GM12801 (cell line): ENCODE measurements at regions not wholly inside any gene's neighbourhood (a gene's known extent, or its start where the extent isn't known, plus 50 kb on each side); places are given as distances from the start of the nearest gene placed in this dataset.

Experiments
- TF ChIP-seq, protein P1 (sequence below): IDR thresholded peaks from one replicate; pipeline ENCODE4 v1.5.1; 2011; ENCODE audit warnings: control low read depth; ENCODE audit not compliant: insufficient read length; ENCODE audit errors: extremely low read depth

DNA sequence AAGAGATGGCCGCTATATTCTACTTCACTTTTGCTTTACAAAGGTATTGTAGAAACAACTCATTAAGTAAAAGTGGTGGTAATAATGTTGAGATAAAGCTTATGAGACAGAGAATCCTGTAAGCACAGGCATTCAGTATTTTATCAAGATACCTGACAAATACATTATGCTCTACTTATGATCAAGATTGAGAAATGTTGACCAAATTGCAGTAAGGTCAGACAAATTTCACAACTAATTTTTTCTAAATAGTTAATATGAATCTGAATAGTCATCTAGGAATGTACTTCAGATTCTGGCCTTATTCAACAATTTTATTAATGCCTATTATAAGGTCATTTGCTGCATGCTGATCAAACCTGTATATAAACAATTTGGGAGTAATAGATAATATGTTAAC, 95.1 kb upstream of the MBNL1 start:
- TF ChIP-seq, protein P1, sequence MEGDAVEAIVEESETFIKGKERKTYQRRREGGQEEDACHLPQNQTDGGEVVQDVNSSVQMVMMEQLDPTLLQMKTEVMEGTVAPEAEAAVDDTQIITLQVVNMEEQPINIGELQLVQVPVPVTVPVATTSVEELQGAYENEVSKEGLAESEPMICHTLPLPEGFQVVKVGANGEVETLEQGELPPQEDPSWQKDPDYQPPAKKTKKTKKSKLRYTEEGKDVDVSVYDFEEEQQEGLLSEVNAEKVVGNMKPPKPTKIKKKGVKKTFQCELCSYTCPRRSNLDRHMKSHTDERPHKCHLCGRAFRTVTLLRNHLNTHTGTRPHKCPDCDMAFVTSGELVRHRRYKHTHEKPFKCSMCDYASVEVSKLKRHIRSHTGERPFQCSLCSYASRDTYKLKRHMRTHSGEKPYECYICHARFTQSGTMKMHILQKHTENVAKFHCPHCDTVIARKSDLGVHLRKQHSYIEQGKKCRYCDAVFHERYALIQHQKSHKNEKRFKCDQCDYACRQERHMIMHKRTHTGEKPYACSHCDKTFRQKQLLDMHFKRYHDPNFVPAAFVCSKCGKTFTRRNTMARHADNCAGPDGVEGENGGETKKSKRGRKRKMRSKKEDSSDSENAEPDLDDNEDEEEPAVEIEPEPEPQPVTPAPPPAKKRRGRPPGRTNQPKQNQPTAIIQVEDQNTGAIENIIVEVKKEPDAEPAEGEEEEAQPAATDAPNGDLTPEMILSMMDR: no peak

DNA sequence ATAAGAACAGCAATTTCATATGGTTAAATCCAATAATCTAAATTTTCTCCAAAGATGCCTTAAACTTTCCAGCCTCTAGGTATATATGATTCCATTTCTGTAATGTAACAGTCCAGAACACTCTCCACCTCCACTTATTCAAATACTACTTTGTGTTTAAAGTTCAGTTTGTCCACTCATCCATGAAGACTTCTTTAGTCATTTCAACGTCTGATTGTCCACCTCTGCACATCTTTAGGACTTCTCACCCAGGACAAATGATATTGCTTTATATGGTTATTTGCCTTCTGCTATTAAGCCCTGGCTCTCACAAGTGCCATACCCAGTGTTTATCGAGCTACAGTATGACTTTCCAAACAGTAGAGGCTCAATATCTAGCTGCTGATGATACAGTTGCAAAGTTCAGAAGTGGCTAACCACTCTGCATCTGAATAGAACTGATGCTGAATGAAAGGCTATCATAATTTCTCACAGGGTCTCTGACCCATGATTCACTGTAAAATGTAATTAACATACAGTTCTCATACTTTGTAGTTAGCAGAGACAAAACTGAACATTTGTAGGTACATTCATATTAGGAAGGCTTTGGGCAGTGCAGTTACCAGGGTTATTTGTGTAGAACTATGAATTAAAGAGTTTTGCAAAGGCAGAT, 93.7 kb upstream of the MBNL1 start:
- TF ChIP-seq, protein P1: no peak

DNA sequence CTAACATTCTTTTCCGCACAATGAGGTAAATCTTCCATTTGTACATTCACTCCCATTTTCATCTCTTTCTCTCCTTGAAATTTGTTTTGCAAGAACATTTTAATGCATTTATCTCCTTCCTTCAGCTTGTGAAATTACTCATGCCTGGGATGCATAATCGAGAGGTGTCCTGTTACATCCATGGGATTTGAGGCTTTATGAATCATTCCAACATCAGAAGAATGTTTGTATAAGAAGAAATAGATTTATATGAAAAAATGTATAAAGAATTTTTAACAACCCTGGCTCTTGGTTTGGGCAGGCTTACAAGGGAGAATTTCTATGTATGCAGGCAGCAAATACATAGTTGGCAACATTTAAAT, 93.2 kb upstream of the MBNL1 start:
- TF ChIP-seq, protein P1: no peak

DNA sequence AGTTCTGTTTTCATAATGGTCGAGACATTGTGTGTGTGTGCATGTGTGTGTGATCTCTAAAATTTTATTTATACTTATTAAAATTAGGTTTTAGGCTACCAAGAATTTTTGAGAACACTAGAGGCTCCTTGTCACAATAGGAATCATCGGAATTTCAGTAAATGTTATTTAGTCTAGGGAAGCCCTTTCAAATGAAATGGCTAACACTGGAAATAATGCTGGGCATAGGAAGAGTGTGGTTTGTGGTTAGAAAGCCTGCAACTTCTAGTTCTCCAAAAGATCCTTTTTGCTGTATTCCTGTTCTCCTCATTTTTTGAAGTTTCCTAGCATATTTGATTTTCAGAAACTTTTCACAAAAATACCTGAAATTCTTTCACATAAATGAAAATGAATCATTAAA, 92.5 kb upstream of the MBNL1 start:
- TF ChIP-seq, protein P1: no peak

DNA sequence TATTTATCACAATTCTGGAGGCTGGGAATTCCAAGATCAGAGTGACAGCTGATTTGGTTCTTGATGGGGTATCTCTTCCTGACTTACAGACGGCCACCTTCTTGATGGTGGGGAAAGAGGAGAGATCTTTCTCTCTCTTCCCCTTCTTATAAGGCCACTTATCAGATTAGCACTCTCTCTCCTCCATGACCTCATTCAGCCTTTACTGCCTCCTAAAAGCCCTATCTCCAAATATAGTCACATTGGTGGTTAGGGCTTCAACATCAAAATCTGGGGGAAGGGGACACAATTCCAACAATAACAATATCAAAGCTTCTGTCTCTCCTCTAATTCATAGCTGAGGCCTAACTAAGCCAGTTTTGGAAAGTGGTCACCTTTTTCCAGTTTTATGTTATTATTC, 91.7 kb upstream of the MBNL1 start:
- TF ChIP-seq, protein P1: no peak

DNA sequence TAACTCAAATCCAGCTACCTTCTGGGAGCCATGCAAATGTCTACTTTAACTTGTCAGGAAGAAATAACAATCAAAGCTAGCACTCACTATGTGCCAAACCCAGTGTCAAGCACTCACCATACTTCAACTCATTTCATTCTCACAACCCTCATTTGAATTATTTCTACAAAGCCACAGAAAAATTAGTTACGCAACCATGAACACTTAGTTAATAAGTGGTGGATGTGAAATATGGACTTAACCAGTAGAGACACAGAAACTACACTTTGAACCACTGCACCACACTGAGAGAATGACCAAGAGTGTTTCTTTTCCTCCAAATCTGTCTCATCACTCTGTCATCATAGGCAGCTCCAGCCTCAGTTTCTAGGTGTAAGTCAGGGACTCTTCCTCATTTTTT, 91.0 kb upstream of the MBNL1 start:
- TF ChIP-seq, protein P1: no peak

DNA sequence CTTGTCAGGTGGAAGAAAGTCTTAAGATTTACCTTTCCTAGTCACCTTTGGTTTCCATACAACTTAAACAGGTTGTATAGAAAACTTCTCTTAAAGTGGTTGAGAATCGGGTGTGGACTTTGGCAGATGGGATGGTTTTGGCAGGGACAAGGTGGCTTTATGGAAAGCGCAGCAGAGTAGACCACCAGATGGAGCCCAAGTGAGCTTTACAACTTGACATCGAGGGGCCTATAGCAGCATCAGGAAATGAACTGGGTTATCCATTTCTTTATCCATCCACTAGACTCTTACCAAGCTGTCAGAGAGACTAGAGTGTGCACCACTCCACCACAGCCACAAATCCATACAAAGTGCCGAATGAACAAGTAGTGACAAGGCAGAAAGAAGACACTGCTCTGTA, 85.3 kb upstream of the MBNL1 start:
- TF ChIP-seq, protein P1: peak; percentile 10
